Fibroblast of skin of right quadriceps (primary cell): ENCODE measurements at regions not wholly inside any gene's neighbourhood (a gene's known extent, or its start where the extent isn't known, plus 50 kb on each side); places are given as distances from the start of the nearest gene placed in this dataset.
"Not testable (repeated sequence)": the region's sequence is repeated elsewhere in the genome, so short reads cannot be mapped to it uniquely, and the experiment has no call there.

Source experiments
- DNase-seq: peaks from one replicate; pipeline ENCODE4 v3.0.0-alpha.2; 2013

- no peak for DNase-seq
These were observed 109.3 kb upstream of the ETV6 start for GRCh38 chr12:11540156-11540555.

DNA sequence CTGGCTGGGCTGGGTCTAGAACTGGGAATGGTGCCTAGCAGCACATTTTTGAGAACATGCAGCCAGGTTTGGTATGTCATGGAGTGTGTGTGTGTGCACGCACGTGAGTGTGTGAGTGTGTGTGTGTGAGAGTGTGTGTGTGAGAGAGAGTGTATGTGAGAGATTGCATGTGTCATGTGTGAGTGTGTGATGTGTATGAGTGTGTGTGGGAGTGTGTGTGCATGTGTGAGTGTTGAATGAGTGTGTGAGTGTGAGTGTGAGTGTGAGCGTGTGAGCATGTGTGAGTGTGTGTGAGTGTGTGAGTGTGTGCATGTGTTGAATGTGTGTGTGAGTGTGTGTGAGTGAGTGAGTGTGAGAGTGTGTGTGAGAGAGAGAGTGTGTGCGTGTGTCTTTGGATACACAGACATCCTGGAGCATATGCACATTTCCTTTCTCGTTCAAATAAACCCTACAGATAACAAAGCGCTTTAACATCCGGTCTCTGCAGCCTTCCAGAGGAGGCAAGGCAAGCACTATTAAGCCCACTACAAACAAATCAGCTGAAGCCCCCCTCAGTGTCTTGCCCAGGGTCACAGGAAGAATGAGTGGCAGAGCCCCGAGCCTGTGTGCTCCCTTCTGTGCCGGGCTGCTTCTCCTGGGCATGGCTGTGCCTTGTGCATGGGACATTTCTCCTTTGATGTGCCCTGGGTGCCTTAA lies 108.7 kb upstream of the ETV6 start:
- no peak for DNase-seq

DNA sequence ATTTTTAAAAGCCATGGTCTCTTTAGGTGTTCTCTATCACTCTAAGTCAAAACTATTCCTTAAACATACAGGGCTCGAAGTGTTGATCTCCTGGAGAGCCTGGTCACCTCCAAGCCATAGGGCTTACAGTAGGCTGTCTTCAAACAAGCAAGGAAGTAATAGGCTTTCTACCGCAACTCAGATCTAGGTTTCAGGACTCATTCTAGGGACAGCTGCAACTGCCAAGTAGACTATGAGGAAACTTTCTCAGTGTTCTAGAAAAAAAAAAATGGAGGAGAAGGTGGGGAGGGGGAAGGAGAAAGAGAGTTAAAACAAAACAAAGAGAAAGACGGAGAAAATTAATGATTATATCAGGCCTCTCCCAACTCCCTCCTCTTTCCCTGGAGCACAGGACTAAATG lies 106.9 kb upstream of the ETV6 start:
- no peak for DNase-seq

- no peak for DNase-seq
These were observed 105.9 kb upstream of the ETV6 start for GRCh38 chr12:11543457-11544158.

GRCh38 chr12:11545484-11546330 lies 103.8 kb upstream of the ETV6 start:
- DNase-seq, result peak; percentile 8

GRCh38 chr12:11546582-11547270 lies 102.7 kb upstream of the ETV6 start:
- DNase-seq, result not testable (repeated sequence)

GRCh38 chr12:11547271-11547646 lies 102.2 kb upstream of the ETV6 start:
- DNase-seq, result not testable (repeated sequence)

DNA sequence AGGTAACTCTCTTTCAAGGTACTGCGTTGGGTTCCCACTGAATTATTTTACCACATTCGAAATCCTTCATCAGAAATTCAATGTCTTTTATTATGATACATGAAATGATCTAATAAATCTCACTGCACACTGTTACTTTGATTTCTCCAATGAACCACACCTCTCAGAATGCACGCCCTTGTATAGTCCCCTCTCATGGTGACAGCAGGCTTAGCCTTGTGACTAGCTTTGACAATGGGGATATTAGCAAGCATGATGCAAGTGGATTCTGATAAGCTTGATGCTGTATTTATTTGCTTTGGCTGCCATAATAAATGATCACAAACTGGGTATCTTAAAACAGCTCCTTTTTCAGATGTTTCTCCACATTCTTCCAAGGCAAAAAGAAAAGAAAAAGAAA lies 100.4 kb upstream of the ETV6 start:
- no peak for DNase-seq

DNA sequence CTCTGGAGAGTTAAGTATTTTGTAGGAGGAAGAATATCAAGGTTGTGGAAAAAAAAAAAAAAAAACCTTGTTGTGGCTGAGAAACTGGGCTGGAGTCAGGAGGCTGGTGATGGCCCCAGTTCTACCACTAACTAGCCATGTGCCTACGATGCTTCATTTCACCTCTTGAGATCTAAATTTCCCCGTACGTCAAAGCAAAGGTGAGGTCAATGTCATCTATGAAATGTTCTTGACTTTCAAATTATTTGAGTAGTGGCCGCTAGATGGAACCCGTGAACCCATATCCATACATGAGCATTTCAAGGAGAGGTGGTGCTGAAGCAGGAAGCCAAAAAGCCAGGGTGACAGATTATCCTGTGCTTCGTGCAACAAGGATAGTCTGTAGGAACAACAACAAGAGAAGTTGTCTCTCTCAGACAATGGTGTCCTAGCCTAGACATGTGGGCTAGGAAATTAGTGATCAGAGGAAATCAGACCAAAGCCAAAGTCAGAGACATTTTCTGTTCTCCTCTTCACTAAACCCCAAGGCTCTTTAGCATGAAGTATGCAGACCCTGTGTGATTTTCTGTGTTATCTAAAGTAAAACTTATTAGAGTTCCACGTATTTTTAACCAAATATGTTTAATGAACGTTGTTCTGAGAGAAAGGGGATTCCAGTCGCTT lies 95.5 kb upstream of the ETV6 start:
- peak; percentile 58 for DNase-seq

- no peak for DNase-seq
These were observed 94.3 kb upstream of the ETV6 start for GRCh38 chr12:11555195-11555594.

DNA sequence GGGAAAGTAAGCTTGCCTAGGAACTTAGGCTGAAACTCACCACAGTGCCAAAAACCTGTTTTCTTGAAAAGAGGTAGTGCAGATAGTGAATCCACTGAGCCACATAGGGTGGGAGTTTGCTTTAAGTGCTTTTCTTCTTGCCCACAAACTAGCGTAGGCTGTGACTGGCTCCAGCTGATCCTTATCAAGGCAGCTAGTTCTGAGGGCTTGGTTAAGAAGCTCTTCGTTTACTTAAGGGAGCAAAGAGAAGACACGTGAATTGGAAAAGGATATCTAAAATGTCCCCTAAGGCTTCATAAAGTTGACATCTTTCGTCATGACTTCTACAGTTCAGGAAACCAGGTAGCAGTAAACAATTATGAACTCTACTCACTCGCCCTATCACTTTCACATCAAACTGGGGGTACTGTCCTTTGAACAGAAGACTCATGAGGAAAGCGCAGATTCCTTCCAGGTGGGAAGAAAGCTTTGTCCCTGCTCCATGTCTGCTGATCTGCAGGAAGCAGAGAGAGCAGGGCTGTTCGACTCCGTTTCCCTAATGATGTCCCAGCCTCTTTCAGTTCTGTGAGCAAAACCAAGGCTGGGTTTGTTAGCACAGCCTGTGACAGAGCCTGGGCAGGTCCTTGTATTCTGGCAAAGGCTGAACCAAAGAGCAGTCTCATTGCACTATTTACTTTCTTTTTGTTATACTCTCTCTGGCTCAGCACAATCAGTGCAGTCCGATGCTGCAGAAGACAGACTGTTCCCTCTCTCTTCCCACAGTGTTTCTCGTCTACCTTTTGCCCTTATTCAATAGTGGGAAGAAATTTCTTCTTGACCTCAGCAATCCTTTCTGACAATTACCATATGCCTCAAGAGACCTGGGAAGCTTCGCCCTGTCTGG lies 93.5 kb upstream of the ETV6 start:
- no peak for DNase-seq

- no peak for DNase-seq
These were observed 92.8 kb upstream of the ETV6 start for GRCh38 chr12:11556682-11557081.

DNA sequence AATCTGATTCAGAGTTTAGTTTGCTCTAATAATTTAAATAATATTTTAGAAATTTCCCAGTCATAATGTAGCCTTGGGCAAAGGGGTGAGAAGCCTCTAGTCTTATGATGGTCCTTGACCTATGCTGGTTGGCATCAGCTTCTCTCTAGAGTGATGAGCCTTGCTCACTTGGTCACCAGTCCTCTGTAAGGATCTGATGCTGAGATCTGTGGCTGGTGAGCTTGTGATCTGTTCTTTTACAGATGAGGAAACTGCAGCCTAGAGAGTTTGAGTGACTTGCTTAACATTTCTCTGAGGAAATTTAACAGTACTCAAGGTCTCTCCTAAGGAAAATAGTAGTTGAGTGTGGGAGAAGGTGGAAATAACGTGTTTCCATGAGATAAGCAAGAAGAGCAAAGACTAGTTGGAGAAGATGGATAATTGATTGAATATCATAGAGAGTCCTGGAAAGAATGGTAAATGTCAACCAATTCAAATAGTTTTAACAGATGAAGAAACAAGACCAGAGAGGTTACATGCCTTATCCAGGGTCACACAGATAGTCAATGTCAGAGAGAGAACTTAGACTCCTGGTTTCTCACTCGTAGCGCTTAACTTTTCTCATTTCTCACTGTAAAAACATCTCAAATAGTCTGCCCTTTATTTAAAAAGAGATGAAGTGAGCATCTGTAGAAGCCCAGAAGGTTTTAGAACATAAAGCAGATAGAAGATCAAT lies 89.7 kb upstream of the ETV6 start:
- no peak for DNase-seq

DNA sequence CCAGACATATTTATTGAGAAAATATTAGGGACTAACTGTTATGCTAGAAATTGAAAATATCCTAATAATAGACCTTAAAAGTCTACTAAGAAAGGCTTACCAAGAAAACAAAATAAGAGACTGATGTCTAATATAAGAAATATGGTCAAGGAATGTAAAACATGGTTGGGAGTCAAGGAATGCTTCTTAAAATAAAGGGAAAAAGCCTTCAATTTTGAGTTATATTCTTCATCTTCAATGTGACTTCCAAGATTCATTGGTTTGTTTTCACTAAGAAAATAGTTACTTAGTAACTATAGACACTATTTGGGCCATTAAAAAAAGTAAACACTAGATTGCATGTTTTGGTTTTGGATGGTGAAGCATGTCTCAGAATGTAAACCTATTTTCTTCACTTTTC lies 88.1 kb upstream of the ETV6 start:
- no peak for DNase-seq

- no peak for DNase-seq
These were observed 85.4 kb upstream of the ETV6 start for GRCh38 chr12:11563785-11564739.

DNA sequence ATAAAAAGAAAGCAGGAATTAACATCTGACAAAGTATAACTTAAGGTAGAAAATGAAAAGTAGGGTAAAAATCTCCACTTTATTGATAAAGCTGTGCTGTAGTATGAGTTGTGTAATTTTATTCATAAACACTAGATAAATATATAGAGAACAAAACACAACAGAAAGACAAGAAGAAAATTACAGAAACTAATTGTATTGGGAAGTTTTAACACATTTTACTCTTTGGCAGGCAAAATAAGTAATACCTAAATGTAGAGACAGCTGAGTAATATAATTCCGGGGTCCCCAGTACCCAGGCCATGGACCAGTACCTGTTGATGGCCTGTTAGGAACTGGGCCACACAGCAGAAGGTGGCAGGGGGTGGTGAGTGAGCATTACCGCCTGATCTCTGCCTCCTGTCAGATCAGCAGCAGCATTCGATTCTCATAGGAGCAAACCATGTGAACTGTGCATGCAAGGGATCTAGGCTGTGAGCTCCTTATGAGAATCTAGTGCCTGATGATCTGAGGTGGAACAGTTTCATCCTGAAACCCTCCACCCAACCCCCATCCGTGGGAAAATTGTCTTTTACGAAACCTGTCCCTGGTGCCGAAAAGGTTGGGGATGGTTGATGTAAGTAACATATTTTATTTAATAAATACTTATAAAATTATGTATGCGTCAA lies 84.4 kb upstream of the ETV6 start:
- no peak for DNase-seq

DNA sequence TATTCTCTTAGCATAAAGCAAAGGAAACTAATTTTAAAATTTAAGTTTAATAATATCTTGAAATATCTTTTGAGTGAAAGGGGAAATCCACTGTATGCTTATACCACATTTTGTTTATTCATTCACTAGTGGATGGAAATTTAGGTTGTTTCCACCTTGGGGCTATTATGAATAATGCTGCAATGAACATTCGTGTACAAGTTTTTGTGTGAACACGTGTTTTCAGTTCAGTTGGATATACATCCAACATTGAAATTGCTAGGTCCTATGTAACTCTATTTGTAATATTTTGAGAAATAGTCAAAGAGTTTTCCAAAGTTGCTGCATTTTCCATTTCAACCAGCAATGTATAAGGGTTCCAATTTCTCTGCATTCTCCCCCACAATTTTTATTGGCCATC lies 83.7 kb upstream of the ETV6 start:
- no peak for DNase-seq

DNA sequence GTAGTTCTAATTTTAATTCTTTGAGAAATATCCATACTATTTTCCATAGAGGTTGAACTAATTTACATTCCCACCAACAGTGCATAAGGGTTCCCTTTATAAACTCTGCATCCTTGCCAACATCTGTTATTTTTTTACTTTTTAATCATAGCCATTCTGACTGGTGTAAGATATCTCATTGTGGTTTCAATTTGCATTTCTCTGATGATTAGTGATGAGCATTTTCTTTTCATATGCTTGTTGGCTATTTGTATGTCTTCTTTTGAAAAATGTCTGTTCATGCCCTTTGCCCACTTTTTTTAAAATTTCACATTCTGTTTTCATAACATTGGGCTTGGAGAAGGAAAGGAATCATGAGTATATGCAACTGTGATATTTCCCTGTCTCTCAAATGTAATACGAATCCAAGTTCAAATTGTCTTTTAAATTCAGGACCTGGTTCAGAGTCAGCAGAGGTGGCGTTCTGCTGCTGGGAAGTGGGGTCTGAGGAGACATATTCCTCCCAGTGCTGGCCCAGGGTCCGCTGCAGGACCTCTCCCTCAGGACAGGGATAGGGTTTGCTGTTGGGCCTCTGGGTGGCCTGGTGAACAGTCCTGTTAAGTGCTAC lies 81.2 kb upstream of the ETV6 start:
- DNase-seq, result no peak
